ENCODE measurements at regions not wholly inside any gene's neighbourhood (a gene's known extent, or its start where the extent isn't known, plus 50 kb on each side); places are given as distances from the start of the nearest gene placed in this dataset.

DNA sequence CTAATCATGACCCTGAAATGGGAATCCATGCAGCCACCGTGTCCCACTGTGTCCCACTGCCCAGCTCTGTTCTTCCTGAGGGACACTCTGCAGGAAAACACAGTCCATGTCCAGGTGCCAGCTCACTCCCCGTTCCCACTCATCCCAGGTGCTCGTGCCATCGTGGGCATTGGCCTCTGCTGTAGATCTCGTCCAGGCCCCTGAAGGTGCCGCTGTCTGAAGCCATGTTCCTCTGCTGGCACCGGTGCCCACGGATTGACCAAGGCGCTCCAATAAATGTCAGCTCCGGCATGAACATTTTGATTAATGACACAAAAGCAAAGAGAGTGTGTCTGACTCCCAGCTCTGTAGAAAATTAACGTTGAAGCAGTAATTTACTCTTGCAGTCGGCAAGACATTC lies 280.1 kb upstream of the SALL3 start:
- DNase-seq = no peak

DNA sequence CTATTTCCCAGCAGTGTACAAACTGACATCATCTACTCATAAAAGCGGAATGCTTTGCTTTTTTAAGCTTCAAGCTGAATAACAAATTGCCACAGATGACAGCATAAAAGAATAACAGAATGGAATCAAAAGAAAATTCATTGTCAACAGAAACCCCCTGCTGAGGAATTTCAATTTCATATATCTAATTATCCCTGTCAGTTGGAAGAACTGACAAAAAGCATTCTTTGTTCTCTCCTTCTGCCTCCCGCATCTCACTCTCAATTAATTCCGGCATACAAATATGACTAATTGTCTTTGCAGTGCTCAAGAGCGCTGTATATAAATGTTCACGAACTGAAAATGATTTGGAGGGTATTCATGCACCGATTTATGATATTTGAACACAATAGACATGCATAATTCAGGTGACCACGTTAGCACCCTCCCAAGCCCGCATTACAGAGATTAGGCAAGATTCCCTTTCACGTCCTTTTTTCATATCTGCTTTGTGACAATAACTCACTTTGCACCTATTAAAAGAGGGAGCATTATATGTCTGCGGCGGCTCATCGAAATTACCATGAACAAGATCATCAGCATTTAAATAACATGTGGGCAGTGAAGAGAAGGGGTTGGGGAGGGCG lies 277.7 kb upstream of the SALL3 start:
- DNase-seq = no peak

DNA sequence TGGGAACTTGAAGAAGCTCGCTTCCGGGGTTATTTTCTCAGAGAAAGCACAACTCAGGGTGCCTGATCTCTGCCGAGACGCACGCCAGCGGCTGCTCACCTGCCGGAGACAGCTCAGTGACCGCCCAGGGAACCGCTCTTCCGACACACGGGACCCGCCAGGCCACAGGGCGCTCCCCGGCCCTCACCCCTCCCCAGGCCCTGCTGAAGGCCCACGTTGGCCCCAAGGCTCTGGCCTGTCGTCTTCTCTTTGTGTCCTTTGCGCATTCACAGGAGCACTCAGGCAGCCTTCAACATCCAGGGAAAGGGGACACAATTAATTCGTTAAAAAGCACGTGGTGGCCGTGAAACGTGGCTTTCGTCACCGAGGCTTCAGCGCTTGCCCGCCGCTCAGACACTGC lies 276.3 kb upstream of the SALL3 start:
- DNase-seq = no peak

DNA sequence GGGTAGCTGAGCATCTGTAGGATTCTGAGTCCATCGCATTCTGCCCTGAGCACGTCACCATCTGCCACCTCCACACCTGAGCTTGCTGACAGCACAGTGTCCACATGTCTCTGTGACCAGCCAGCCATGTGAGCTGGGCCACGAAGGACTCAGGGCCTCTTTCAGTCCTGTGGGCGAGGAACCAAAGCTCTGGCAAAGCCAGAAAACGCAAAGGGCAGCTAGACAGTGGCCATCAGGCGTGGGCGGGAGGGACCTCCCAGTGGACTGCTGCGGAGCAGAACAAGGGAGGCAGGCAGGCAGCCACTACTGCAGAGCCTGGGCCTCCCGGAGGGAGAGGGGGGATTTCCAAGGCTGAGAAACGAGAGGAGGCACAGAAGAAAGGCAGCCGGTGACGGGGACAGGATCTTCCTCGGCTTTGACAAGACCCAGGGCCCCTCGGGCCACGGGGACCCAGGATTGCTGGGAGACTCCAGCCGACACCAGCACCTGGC lies 274.6 kb upstream of the SALL3 start:
- no peak for DNase-seq

DNA sequence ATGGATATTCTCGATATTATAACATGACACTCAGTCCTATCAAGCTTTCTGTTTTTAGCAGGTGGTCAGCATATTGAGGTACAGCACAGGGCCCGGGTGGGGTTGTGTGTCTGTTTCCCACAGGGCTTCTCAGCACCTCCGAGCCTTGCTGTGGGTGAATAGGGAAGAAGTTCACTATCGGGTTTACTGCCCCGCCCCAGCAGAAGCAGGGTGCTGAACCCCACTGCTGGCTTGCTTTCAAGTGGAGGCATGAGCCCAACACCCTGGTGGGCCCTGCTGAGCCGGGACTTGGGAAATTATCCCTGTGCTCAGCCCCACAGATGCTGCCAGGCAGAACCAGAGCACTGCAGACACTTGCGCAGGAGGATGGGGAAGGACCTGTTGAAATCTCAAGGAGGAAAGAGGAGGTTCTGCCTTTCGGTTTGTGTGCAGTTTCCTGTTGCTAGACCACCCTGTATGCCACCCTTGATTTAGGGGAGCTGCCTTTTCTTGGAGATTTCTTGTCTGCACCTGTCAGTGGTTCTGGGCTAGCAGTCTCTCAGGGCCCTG lies 270.3 kb upstream of the SALL3 start:
- no peak for DNase-seq

DNA sequence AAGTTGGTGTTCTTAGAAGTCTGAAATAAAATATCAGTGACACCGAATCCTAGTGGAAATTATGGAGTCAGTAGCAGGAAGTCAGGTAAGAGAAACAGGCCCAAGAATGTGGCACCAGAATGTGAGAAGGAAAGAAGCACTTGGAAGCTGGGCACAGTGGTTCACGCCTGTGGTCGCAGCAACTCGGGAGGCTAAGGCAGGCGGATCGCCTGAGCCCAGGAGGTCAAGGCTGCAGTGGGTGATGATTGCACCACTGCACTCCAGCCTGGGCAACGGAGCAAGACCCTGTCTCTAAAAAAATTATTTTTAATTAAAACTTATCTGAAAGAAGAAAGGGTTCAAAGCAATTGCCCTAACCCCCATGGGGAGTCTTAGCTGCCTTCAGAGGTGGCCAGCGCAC lies 268.3 kb upstream of the SALL3 start:
- DNase-seq = no peak

DNA sequence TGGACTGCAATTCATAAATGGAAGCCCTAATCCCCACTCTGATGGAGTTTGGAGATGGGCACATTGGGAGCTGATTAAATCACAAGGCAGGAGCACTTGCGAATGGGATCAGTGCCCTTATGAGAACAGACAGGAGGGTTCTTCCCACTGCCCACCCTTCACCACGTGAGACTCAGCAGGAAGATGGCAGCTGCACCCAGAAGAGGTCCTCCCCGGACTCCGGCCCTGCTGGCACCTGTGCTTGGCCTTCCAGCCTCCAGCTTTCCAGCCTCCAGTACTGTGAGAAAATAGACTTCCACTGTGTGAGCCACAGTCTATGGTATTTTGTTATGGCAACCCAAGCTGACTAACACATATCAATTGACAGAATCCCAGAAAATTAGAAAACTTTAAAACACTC lies 267.6 kb upstream of the SALL3 start:
- DNase-seq = no peak

DNA sequence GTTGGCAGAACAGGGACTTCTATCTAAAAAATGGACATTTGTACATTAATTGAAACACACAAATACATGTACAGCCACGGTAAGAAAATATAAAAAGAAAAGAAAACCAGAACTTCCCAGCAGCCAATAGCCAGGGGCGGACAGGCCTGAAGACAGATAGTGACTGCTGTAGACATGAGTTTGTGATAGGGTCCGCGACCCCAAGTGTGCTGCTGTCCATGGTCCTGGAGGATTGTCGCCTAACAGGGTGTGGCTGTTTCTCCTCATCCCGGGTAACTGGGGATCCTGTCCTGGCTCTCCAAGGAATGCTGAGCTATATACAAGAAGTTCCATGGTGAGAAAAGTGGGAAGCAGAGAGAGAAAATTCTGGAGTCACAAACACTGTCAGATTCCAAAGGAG lies 266.5 kb upstream of the SALL3 start:
- DNase-seq = no peak

DNA sequence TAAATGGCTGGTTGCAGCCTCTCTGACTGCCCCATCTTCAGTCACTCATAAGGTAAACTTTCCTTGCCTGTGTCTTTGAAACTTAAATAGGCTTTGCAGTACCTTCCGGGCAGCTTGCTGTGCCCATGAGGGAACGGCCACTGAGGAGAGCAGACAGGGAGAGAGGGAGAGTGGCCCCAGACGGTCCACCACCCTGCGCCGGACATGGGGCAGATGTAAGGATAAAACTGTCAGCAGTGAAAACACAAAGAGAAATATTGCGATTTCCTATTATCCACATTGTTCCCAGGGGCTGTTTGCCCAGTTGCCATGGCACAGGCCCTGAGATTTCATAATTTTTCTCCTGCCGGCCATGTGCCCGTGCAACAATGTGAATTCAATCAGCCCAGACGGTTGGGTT lies 265.9 kb upstream of the SALL3 start:
- DNase-seq = no peak

DNA sequence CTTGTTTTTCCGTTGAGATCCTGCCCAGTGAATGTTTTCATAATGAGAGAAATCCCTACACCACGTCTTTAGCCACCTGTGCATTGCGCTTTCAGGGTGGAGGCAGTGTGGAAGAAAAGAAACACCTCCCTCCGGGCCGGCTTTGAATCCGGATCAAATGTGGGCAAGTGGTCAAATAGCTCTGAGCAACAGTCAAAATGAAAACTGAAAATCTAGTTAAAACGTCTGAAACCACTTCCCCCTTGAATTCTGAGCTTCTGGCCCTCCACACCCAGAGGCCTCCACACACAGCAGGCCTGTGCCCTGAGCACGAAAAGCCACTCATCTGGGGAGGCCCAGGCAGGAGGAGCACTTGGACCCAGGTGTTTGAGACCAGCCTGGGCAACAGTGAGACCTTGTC lies 263.6 kb upstream of the SALL3 start:
- DNase-seq = no peak

DNA sequence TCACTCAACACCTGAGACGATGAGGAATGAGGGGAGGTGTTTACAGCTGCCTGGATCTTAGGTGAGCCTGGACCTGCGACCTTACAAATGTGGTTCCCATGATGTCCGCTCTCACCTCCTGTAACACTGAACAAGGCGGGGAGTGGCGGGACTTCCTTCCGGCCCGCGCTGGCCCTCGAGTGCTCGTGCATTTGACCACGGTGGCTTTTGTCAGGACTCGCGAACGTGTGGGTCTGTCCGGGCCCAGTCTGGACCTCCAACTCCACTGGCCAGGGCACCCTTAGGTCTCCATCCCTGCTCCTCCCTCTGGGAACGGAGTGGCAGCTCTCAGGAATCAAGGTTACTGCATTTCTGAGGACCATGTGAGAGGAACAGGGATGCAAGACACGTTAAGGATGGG lies 263.0 kb upstream of the SALL3 start:
- no peak for DNase-seq

DNA sequence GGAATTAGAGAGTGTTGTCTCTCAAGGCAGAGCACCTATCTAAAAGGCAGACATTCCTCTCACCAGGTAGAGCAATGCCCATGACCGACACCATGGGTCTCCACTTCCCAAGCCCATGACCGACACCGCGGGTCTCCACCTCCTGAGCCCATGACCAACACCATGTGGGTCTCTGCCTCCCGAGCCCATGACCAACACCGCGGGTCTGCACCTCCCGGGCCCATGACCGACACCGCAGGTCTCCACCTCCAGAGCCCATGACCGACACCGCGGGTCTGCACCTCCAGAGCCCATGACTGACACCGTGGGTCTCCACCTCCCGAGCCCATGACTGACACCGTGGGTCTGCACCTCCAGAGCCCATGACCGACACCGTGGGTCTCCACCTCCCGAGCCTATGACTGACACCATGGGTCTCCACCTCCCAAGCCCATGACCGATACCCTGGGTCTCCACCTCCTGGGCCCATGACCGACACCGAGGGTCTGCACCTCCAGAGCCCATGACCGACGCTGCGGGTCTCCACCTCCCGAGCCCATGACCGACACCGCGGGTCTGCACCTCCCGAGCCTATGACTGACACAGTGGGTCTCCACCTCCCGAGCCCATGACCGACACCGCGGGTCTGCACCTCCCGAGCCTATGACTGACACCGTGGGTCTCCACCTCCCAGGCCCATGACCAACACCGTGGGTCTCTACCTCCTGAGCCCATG lies 262.4 kb upstream of the SALL3 start:
- DNase-seq = no peak

DNA sequence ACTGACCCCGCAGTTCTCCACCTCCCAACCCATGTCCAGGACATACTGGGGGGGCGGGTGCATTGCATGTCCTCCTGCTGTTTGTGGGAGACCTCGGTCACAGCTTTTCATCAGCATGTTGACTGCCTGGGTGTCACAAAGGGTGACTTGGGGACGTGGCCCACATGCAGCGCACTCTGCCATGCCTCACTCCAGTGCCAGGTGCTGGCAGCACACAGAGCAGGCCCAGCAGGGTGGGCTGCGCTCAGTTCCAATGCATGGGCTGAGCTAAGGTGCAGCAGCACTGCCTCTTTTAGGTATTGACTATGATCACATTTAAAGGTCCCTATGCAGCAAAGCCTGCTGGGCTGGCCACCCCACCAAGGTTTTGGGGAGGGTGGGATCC lies 261.9 kb upstream of the SALL3 start:
- DNase-seq = no peak

DNA sequence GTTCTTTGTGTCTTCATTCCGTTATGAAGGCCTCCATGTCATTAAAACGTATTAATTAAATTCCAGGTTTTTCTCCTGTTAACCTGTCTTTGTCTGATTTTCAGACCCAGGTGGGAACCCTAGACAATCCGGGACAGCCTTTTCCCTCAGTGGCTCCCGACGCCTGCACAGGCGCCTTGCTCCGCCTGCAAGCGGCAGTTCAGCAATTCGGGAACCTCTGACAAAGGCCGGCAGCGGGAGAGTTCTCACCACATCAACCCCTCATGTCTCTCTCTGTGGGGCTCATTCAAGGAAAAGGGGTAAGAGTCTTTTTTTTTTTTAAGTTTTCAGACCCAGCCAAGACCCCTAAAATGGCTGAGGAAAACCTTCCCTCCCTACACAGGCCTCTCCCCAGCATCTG lies 259.8 kb upstream of the SALL3 start:
- DNase-seq = no peak

DNA sequence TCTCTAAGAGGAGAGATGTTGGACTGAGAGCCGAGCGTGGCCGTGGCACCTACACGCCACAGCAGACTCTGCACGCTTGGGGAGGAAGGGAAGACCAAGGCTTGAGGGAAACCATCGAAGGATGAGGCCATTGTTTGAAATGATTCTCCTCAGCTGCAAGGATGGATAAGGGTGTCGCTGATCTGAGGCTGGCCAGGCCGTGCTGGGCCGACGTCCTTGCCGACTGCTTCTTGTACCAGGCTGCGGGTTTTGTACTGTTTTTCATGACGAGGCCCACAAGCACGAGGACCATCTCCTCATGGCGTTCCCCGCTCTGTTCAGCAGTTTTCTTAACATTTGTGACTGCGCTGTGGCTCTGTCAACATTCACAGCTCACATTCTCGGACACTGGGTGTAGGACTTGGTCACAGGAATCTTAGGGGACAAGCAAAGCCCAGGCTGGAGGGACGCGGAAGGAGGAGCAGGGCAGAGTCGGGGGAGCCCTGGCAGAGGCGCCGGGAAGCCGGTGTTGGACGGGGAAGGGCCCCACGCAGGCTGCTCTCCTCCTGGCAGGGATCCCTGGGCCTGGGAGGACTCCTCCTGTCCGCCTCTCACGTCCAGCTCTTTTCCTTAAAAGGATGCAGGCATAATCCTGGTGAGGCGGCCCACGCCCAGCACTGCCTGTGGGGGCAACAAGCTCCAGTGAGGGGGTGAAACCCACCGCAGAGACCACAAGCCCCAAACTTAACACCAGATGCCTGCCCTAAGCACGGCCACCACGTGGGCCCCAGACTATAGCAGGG lies 259.0 kb upstream of the SALL3 start:
- DNase-seq = no peak

DNA sequence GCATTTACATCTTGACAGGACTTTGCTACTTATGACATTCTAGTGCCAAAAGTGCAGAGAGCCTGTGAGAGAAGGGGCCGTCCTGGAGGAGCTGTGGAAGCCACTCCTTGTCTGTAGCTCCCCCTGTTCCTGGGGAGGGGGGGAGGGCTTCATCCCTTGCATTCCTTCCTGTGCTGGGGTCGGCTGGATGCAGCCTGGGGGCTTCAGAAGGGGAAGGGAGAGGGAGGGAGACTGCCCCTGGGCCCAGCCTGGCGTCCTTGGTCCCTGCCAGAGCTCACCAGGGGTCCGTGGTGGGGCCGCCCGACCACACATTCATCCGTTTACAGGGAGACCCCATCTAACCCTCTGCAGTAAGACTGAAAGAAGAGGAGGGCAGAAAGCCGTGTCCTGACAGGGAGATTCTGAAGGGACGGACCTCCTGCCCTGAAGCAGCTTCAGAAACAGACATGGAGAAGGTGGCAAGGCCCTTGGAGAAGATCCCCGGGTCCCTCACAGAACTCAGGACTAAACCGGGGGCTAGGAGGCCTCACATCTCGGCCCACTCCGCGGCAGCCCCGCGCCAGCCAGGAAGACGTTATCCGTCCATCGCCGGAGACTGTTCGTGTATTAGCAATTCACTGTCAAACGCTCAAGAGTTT lies 258.3 kb upstream of the SALL3 start:
- no peak for DNase-seq

DNA sequence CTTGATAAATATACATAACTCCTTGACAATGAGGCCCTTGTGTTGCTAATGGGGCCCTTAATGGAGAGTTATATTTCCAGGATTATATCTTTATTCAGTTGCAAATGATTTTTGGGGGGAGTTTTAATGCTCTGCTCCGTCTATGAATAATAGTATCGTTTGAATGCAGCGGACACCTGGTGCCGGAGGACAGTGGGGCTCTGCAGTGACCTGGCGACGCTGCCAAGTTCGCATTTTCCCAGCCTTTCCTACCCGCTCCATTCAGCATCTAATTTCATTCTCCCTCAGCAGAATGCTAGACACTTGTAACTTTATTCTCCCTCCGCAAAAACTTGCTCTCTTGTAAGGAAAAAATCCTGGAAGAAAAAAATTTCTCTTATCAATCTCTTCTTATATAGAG lies 257.6 kb upstream of the SALL3 start:
- DNase-seq = no peak

DNA sequence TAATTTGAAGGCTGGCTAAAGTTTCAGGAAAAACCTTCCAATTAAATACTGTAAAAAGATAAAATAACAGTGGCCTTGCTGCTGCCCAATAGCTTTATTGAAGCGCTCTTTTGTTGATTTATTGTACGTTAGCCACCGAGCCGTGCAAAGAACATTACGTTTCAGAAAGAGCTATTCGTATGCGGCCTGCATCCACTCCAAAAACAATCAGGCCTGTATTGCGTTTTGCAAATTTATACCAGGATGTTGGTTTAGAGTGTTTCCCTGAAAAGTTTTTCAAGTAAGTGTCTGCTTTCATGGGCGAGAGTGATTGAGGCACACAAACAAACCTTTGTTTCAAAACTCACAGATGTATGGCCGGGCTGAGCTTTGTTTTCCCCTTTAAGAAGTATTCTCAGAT lies 257.2 kb upstream of the SALL3 start:
- DNase-seq = no peak

DNA sequence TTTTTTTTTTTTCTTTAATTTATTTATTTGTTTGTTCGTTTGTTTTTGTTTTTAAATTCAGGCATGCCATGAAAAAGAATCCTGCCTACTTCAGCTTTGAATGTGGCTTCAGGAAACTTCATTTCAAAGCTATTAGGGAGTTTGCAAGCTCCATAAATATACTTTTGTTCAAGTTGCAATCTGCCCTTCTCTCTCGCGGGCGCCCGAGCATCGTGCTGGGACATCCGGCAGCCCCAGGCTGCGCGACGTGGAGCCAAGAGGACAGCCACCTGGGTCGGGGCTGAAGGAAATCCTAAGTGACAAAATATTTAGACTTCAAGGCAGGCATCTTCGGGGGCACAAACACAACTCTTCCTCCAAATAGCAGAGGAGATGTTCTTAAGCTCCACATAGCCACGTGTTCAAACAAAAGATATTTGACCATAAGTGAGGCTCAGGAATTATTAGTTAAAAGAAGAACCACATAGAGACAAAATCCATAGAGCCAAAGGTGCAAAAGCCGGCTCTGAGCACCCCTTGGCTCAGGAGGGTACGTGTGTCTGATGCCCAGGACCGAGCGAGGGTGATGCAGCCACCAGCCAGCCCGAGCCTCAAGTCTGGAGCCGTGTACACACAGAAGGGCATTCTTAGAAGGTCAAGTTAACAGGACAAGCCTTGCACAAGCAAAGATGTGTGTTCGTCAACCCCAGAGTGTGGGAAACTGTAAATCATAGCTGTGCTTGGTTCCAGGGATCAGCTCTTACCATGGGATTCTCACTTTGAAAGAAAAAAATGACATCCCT lies 256.5 kb upstream of the SALL3 start:
- no peak for DNase-seq

DNA sequence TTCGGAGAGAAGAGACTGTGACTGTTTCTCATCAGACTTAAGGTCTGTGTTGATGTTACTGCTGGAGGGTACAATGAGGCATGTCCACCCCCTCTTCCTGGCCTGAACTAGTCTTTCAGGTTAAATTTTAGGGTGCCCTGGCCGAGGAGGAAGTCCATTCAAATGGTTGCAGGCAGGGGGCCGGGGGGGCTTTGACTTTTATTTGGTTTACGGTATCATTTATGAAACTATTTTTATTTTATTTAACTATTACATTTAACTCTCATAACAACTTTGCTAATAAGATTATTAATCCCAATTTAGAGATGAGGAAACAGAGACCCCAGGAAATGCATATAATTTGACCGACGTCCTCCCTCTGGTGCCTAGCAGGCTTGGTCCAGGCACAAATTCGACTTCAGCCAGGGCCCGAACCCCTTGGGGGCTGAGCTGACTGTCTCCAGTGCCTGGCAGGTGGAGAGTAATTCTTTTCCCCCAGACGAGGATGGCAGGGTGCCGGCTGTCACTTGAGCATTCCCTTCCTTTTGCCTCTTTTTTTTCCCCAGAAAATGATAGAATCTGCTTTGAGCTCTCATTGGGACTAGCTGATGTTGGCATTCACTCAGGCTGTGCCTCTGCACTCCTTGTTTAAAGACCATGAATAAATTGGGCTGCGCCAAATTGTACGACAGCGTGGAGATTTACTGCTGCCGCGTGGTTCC lies 255.3 kb upstream of the SALL3 start:
- DNase-seq = no peak

DNA sequence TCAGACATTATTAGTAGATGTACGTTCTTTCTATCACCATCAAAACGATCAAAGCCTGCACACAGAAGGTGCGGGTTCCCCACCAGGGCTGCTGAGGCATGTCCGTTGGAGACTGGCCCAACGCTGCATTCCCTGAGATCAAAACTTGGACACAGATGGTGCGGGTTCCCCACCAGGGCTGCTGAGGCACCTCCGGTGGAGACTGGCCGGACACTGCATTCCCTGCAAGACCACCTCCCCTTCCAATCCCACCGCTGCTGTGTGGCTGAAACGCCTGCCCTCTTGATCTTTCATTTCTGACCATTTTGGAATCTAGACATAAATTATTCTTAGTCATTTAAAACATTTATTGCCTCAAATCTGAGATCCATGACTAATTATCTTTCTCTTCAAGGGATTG lies 254.2 kb upstream of the SALL3 start:
- DNase-seq = no peak
